ENCODE measurements at regions not wholly inside any gene's neighbourhood (a gene's known extent, or its start where the extent isn't known, plus 50 kb on each side); places are given as distances from the start of the nearest gene placed in this dataset.

DNA sequence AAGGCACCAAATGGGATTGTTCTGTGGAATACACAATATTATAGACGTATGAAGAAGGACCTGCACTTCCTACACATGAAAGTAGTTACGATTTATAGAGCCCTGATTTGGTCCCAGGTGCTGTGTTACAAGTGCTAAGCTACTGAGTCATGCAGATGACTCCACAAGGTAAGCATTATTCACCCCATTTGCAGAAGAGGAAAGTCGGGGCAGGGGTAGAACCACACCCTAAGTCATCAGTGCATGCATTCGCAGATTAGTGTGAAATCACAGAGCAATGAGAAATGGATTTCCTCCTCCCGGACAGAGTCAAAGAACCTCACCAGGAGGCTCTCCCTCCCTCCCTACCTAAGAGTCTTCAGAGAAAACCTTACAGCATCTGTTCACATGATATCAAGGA lies 279.5 kb downstream of the LRFN2 start:
- H3K4me3 ChIP-seq (replicated peaks in 1 of 3), result no peak overlapping the region
- no peak for DNase-seq
- H3K27ac ChIP-seq, result no peak overlapping the region
- no peaks in the 10 kb centered on the region for H3K27me3 ChIP-seq
- intact Hi-C loops (cut with DNase I), result loop anchor here (2.0 to 10.0 kb wide), 3 partner anchors 323 to 933 kb away; no protein-coding TSS in a partner anchor
- no peaks in the 10 kb centered on the region for H3K36me3 ChIP-seq
- WGBS, 2 donors, result 78 to 81% methylated on average over 5 of the region's 5 CpGs
- no peak for TF ChIP-seq POLR2A (IDR thresholded peaks at IDR 0.05)
- TF ChIP-seq, protein P1, sequence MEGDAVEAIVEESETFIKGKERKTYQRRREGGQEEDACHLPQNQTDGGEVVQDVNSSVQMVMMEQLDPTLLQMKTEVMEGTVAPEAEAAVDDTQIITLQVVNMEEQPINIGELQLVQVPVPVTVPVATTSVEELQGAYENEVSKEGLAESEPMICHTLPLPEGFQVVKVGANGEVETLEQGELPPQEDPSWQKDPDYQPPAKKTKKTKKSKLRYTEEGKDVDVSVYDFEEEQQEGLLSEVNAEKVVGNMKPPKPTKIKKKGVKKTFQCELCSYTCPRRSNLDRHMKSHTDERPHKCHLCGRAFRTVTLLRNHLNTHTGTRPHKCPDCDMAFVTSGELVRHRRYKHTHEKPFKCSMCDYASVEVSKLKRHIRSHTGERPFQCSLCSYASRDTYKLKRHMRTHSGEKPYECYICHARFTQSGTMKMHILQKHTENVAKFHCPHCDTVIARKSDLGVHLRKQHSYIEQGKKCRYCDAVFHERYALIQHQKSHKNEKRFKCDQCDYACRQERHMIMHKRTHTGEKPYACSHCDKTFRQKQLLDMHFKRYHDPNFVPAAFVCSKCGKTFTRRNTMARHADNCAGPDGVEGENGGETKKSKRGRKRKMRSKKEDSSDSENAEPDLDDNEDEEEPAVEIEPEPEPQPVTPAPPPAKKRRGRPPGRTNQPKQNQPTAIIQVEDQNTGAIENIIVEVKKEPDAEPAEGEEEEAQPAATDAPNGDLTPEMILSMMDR (IDR thresholded peaks at IDR 0.05), result no peak
- H3K4me1 ChIP-seq, result peaks cover 0 to 4% of the 10 kb centered on the region in 2 donors
- H3K9me3 ChIP-seq, result no peaks in the 10 kb centered on the region

DNA sequence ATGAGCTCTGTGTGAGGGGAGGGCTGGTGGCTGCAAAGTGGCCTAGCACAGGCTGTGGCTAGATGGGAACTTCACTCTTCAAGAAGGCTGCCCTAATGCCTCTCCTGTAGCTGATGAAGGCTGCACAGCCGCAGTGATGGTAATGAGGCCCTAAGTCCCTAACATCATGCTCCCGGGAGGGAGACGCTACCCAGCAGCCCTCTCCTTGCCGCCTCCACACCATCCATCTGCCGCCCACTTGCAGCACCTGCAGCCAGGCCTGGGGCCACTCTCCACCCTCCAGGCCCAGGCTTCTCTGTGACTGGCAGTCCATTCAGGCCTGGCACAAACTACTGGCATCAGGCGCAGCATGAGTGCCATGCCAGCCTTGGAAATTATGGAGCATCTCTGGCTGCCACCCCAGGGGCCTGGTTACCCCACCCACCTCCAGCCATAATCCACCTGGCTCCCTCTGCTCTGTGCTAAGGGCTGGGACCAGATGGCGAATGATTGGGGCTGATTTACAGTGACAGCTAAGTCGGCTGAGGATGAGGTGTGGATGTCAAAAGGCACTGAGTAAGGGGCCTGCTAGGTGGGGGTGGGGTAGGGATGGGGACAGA lies 284.2 kb downstream of the LRFN2 start:
- H3K36me3 ChIP-seq, result no peaks in the 10 kb centered on the region
- no peaks in the 10 kb centered on the region for H3K9me3 ChIP-seq
- H3K27me3 ChIP-seq, result no peaks in the 10 kb centered on the region
- no peak overlapping the region for H3K27ac ChIP-seq
- TF ChIP-seq POLR2A (IDR thresholded peaks at IDR 0.05), result no peak
- TF ChIP-seq, protein P1 (IDR thresholded peaks at IDR 0.05), result no peak
- intact Hi-C loops (cut with DNase I), result loop anchor here (10.0 kb wide), 2 partner anchors 428 to 928 kb away; no protein-coding TSS in a partner anchor
- H3K4me1 ChIP-seq, result no peaks in the 10 kb centered on the region
- H3K4me3 ChIP-seq (replicated peaks in 1 of 3), result no peak overlapping the region
- 91 to 98% methylated on average over 8 of the region's 8 CpGs for WGBS, 2 donors
- DNase-seq, result no peak

DNA sequence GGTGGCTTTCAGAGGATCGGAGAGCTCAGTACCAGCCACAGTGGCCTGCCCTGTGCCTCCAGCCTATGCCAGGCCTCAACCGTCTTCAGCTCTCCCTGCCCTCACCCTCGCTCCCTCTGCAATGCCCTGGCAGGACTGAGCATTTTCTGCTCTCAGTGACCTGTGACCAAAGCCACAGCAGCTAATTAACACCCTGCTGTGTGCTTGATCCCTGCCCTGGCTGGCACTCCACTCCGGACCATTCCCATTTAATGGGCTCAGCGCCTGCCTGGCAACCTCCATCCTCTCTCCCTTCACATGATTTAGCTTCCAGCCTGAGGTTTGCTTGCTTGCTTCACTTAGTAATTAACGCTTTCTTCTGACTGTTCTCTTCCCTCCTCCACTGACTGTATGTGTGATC lies 287.5 kb downstream of the LRFN2 start:
- no peak overlapping the region for H3K27ac ChIP-seq
- intact Hi-C loops (cut with DNase I), result loop anchor here (10.0 kb wide), 2 partner anchors 425 to 925 kb away; no protein-coding TSS in a partner anchor
- H3K27me3 ChIP-seq, result no peaks in the 10 kb centered on the region
- H3K36me3 ChIP-seq, result no peaks in the 10 kb centered on the region
- no peak for DNase-seq
- TF ChIP-seq POLR2A (IDR thresholded peaks at IDR 0.05), result no peak
- TF ChIP-seq, protein P1 (IDR thresholded peaks at IDR 0.05), result no peak
- H3K4me3 ChIP-seq (replicated peaks in 1 of 3), result no peak overlapping the region
- H3K9me3 ChIP-seq, result no peaks in the 10 kb centered on the region
- H3K4me1 ChIP-seq, result no peaks in the 10 kb centered on the region
- WGBS, 2 donors, result 88 to 92% methylated on average over 6 of the region's 6 CpGs

DNA sequence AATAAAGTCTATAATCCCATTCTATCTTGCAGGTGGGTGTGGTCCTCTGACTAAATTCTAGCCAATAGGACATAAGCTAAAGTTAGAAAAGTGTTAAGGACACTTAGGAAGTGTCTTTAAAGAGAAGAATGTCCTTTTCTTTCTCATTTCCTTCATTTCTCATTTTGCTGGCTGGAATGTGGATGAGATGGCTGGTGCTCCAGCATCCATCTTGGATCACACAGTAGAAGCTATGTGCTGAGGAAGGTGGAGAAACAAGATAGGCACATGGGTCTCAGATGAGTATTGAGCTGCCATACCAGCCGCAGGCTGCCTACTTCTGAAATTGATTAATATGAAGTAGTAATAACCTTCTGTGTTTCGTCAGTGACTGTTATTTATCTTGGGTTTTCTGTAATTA lies 289.0 kb downstream of the LRFN2 start:
- Histone ChIP-seq H3K36me3 (no peaks in the 10 kb centered on the region), H3K27ac (no peak overlapping the region), H3K9me3 (no peaks in the 10 kb centered on the region), H3K27me3 (no peaks in the 10 kb centered on the region), H3K4me3 (replicated peaks in 1 of 3) (no peak overlapping the region), H3K4me1 (no peaks in the 10 kb centered on the region)
- intact Hi-C loops (cut with DNase I), result no loop called here
- 89 to 96% methylated on average over 2 of the region's 2 CpGs for WGBS, 2 donors
- no peak for DNase-seq
- no peak for TF ChIP-seq POLR2A (IDR thresholded peaks at IDR 0.05)
- TF ChIP-seq, protein P1 (IDR thresholded peaks at IDR 0.05), result no peak

DNA sequence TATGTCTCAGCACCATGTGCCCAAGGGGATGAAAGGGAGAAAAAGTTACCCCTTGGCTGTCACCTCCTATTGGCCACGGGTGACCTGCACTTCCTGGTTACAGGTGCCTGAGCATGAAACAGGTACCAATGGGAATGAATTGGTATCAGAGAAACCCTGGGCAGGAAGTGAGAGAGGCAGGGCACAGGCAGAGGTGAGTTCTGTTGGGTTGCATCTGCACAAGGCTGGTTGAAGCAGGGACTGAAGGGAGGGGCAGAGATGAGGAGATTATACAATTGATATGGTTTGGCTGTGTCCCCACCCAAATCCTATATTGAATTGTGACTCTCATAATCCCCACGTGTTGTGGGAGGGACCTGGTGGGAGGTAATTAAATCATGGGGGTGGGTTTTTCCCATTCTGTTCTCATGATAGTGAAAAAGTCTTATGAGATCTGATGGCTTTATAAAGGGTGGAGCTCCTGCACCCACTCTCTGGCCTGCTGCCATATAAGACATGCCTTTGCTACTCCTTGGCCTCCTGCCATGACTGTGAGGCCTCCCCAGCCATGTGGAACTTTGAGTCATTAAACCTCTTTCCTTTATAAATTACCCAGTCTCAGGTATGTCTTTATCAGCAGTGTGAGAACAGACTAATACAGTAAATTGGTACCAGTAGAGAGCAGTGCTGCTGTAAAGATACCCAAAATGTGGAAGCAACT lies 291.8 kb downstream of the LRFN2 start:
- Histone ChIP-seq H3K9me3 (no peaks in the 10 kb centered on the region), H3K4me1 (no peaks in the 10 kb centered on the region), H3K27ac (no peak overlapping the region), H3K36me3 (no peaks in the 10 kb centered on the region), H3K27me3 (no peaks in the 10 kb centered on the region), H3K4me3 (replicated peaks in 1 of 3) (no peak overlapping the region)
- 67 to 79% methylated on average over 2 of the region's 2 CpGs for WGBS, 2 donors
- TF ChIP-seq, protein P1 (IDR thresholded peaks at IDR 0.05), result no peak
- no peak for TF ChIP-seq POLR2A (IDR thresholded peaks at IDR 0.05)
- intact Hi-C loops (cut with DNase I), result no loop called here
- DNase-seq, result no peak
